Lower leg skin (tissue), 3 donors: ENCODE measurements at regions not wholly inside any gene's neighbourhood (a gene's known extent, or its start where the extent isn't known, plus 50 kb on each side); places are given as distances from the start of the nearest gene placed in this dataset.
"Not testable (repeated sequence)": the region's sequence is repeated elsewhere in the genome, so short reads cannot be mapped to it uniquely, and the experiment has no call there.

Experiments used
- POLR2A ChIP-seq, 2 donors: fragments of 450-650 bp; IDR thresholded peaks; one replicate each; pipeline ENCODE4 v1.6.1; 2016 to 2017; ENCODE audit warnings: antibody characterized with exemption in 2 of 2, mild to moderate bottlenecking in 1 of 2, moderate library complexity in 1 of 2
- TF ChIP-seq, protein P1 (sequence below), 3 donors: fragments of 450-650 bp; IDR thresholded peaks; one replicate each; pipeline ENCODE4 v1.5.1; 2016; ENCODE audit warnings: antibody characterized with exemption in 3 of 3, mild to moderate bottlenecking in 3 of 3, moderate library complexity in 2 of 3

- TF ChIP-seq, protein P1, sequence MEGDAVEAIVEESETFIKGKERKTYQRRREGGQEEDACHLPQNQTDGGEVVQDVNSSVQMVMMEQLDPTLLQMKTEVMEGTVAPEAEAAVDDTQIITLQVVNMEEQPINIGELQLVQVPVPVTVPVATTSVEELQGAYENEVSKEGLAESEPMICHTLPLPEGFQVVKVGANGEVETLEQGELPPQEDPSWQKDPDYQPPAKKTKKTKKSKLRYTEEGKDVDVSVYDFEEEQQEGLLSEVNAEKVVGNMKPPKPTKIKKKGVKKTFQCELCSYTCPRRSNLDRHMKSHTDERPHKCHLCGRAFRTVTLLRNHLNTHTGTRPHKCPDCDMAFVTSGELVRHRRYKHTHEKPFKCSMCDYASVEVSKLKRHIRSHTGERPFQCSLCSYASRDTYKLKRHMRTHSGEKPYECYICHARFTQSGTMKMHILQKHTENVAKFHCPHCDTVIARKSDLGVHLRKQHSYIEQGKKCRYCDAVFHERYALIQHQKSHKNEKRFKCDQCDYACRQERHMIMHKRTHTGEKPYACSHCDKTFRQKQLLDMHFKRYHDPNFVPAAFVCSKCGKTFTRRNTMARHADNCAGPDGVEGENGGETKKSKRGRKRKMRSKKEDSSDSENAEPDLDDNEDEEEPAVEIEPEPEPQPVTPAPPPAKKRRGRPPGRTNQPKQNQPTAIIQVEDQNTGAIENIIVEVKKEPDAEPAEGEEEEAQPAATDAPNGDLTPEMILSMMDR (IDR thresholded peaks at IDR 0.05) = not testable (repeated sequence)
- not testable (repeated sequence) for TF ChIP-seq POLR2A (IDR thresholded peaks at IDR 0.05)
Observed at GRCh38 chr4:121616449-121616848, 80.3 kb downstream of the ANXA5 start.
